ENCODE measurements at regions not wholly inside any gene's neighbourhood (a gene's known extent, or its start where the extent isn't known, plus 50 kb on each side); places are given as distances from the start of the nearest gene placed in this dataset.

GRCh38 chr10:91144961-91145360, 75.5 kb upstream of the PCGF5 start:
- TF ChIP-seq, protein P1, sequence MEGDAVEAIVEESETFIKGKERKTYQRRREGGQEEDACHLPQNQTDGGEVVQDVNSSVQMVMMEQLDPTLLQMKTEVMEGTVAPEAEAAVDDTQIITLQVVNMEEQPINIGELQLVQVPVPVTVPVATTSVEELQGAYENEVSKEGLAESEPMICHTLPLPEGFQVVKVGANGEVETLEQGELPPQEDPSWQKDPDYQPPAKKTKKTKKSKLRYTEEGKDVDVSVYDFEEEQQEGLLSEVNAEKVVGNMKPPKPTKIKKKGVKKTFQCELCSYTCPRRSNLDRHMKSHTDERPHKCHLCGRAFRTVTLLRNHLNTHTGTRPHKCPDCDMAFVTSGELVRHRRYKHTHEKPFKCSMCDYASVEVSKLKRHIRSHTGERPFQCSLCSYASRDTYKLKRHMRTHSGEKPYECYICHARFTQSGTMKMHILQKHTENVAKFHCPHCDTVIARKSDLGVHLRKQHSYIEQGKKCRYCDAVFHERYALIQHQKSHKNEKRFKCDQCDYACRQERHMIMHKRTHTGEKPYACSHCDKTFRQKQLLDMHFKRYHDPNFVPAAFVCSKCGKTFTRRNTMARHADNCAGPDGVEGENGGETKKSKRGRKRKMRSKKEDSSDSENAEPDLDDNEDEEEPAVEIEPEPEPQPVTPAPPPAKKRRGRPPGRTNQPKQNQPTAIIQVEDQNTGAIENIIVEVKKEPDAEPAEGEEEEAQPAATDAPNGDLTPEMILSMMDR (IDR thresholded peaks at IDR 0.05 in 8 of 11, conservative IDR thresholded peaks at IDR 0.05 in 3 of 11): no peak
- TF ChIP-seq POLR2AphosphoS5 (IDR thresholded peaks at IDR 0.05): no peak
